SK-N-SH (cell line): ENCODE measurements at regions not wholly inside any gene's neighbourhood (a gene's known extent, or its start where the extent isn't known, plus 50 kb on each side); places are given as distances from the start of the nearest gene placed in this dataset.

ENCODE experiments used
- CTCF ChIA-PET: fragments of 300-600, 350-600 bp; formaldehyde crosslinking; extraction: SDS; loops from one replicate; lab custom pipeline; 2021; lab: Yijun Ruan, JAX
- POLR2A ChIA-PET: fragments of 350-600 bp; sonication (Branson Sonifier 250); formaldehyde crosslinking; extraction: SDS; loops from one replicate; lab custom pipeline; 2020; ENCODE audit warnings: antibody characterized with exemption, inconsistent platforms; lab: Yijun Ruan, JAX
- DNase-seq: peaks from one replicate; pipeline ENCODE4 v3.0.0; 2012
- H2AFZ ChIP-seq: fragments of 200-600 bp; sonication (generic); 2 replicates; pipeline ENCODE4 v1.8.1; 2016; ENCODE audit warnings: antibody characterized with exemption, mild to moderate bottlenecking, low read depth
- H3F3A ChIP-seq: fragments of 200-600 bp; sonication (generic); replicated peaks from 2 replicates; pipeline ENCODE3; 2016; ENCODE audit warnings: antibody characterized with exemption, mild to moderate bottlenecking; ENCODE audit not compliant: insufficient read depth
- H3K27ac ChIP-seq, 2 experiments: fragments of 200-500 bp in 1 of 2; fragments of 200-600 bp in 1 of 2; sonication (Bioruptor generic) in 1 of 2; sonication (generic), shearing (Covaris generic) in 1 of 2; 2 replicates each; pipeline versions ENCODE4 v1.5.1 to v1.6.1; 2014 to 2016; ENCODE audit warnings: low read depth in 2 of 2, inconsistent platforms in 1 of 2, low read length in 1 of 2, mild to moderate bottlenecking in 1 of 2, mixed read lengths in 1 of 2
- H3K27me3 ChIP-seq: fragments of 200-600 bp; sonication (generic), shearing (Covaris generic); 2 replicates; pipeline ENCODE4 v1.6.1; 2016; ENCODE audit warnings: mixed run types; ENCODE audit not compliant: insufficient read depth
- H3K36me3 ChIP-seq, 2 experiments: fragments of 200-500 bp in 1 of 2; fragments of 200-600 bp in 1 of 2; sonication (Bioruptor generic) in 1 of 2; sonication (generic) in 1 of 2; replicated peaks in 1 of 2; 2 replicates each; pipeline versions ENCODE3 to v1.5.1; 2014 to 2016; ENCODE audit warnings: low read length in 1 of 2, mild to moderate bottlenecking in 1 of 2; ENCODE audit not compliant: insufficient read depth in 2 of 2, control insufficient read depth in 1 of 2
- H3K4me1 ChIP-seq, 2 experiments: fragments of 200-500 bp in 1 of 2; fragments of 200-600 bp in 1 of 2; sonication (Bioruptor generic) in 1 of 2; sonication (generic), shearing (Covaris generic) in 1 of 2; 2 replicates each; pipeline versions ENCODE4 v1.5.1 to v1.6.1; 2014 to 2016; ENCODE audit warnings: low read depth in 1 of 2, low read length in 1 of 2, mixed run types in 1 of 2; ENCODE audit not compliant: insufficient read depth in 2 of 2, control insufficient read depth in 1 of 2
- H3K4me2 ChIP-seq: fragments of 200-600 bp; sonication (generic), shearing (Covaris generic); 2 replicates; pipeline ENCODE4 v1.6.1; 2017; ENCODE audit warnings: mixed run types
- H3K4me3 ChIP-seq, 2 experiments: fragments of 200-500 bp in 1 of 2; fragments of 200-600 bp in 1 of 2; sonication (Bioruptor generic) in 1 of 2; sonication (generic), shearing (Covaris generic) in 1 of 2; 2 replicates each; pipeline versions ENCODE4 v1.5.1 to v1.8.1; 2014 to 2016; ENCODE audit warnings: low read depth in 2 of 2, inconsistent platforms in 1 of 2, low read length in 1 of 2, mild to moderate bottlenecking in 1 of 2, mixed read lengths in 1 of 2, moderate library complexity in 1 of 2
- H3K79me2 ChIP-seq: fragments of 200-600 bp; sonication (generic); 2 replicates; pipeline ENCODE4 v1.8.1; 2017; ENCODE audit warnings: mild to moderate bottlenecking; ENCODE audit not compliant: insufficient read depth
- H3K9ac ChIP-seq: fragments of 200-600 bp; sonication (generic); 2 replicates; pipeline ENCODE4 v1.6.1; 2017; ENCODE audit warnings: mixed run types
- H3K9me2 ChIP-seq: fragments of 200-600 bp; sonication (generic); 2 replicates; pipeline ENCODE4 v1.6.1; 2017; ENCODE audit warnings: mixed run types
- H3K9me3 ChIP-seq: fragments of 200-600 bp; sonication (generic); 2 replicates; pipeline ENCODE4 v1.6.1; 2017; ENCODE audit warnings: mixed run types, mild to moderate bottlenecking, moderate library complexity
- H4K20me1 ChIP-seq: fragments of 200-600 bp; sonication (generic); 2 replicates; pipeline ENCODE4 v1.6.1; 2017; ENCODE audit warnings: mild to moderate bottlenecking, mixed run types; ENCODE audit not compliant: insufficient read depth
- ELF1 ChIP-seq: IDR thresholded peaks from 2 replicates; pipeline ENCODE4 v1.4.0; 2012
- FOSL2 ChIP-seq: IDR thresholded peaks from 2 replicates; pipeline ENCODE4 v1.4.0; 2012; ENCODE audit warnings: low read depth, mild to moderate bottlenecking, moderate library complexity, borderline replicate concordance
- FOXJ3 ChIP-seq: sonication (generic); formaldehyde crosslinking; IDR thresholded peaks from 2 replicates; pipeline ENCODE4 v1.5.1; 2020; ENCODE audit warnings: mild to moderate bottlenecking, missing genetic modification reagents
- GABPA ChIP-seq: IDR thresholded peaks from 2 replicates; pipeline ENCODE4 v1.4.0; 2012; ENCODE audit warnings: low read depth, mild to moderate bottlenecking
- GATA2 ChIP-seq: sonication (generic); formaldehyde crosslinking; IDR thresholded peaks from 2 replicates; pipeline ENCODE4 v1.5.0; 2020; ENCODE audit warnings: mild to moderate bottlenecking, missing genetic modification reagents
- RFX5 ChIP-seq: IDR thresholded peaks from 2 replicates; pipeline ENCODE4 v1.6.1; 2012; ENCODE audit warnings: mild to moderate bottlenecking, improper control_type of control experiment, low read length
- TAF1 ChIP-seq: IDR thresholded peaks from 2 replicates; pipeline ENCODE4 v1.6.1; 2012; ENCODE audit warnings: low read depth, mild to moderate bottlenecking, low read length, moderate library complexity, borderline replicate concordance
- TEAD4 ChIP-seq: IDR thresholded peaks from 2 replicates; pipeline ENCODE4 v1.4.0; 2012; ENCODE audit warnings: mild to moderate bottlenecking, borderline replicate concordance; ENCODE audit not compliant: insufficient read depth
- WGBS: methylation state at CpG from one replicate; pipeline ENCODE4 v1.1.6; 2017; ENCODE audit warnings: low lambda C conversion rate; 5-methylcytosine and 5-hydroxymethylcytosine counted together
- TF ChIP-seq, protein P1 (sequence below): fragments of 150-350 bp; IDR thresholded peaks from 2 replicates; pipeline ENCODE4 v1.6.1; 2017; ENCODE audit warnings: antibody characterized with exemption, low read length, low read depth, borderline replicate concordance
- TF ChIP-seq, protein P2 (sequence below): IDR thresholded peaks from 2 replicates; pipeline ENCODE4 v1.4.0; 2012; ENCODE audit warnings: low read depth, borderline replicate concordance
- TF ChIP-seq, protein P3 (sequence below): IDR thresholded peaks from 2 replicates; pipeline ENCODE4 v1.6.1; 2012; ENCODE audit warnings: mild to moderate bottlenecking, low read depth, low read length, moderate library complexity
- TF ChIP-seq, protein P4 (sequence below): IDR thresholded peaks from 2 replicates; pipeline ENCODE4; 2012

DNA sequence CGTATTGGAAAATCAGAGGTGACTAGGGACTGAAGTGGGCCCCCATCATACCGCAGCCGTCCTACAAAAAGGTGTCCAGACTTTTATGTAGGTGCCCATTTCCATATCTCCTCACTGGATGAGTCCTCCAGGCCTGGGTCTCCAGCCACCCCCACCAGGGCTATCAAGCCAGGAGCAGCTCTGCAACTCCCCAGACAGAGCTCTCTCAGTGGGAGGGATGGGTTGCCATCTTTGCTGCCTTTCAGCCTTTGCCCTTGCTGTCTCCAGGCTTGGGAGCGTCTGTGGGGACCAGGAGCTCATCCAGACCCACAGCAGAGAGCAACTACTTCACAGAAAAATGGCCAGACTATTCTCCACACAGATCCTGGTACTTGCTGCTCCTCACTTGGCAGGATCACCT lies 802.7 kb upstream of the IGFBP3 start:
- H4K20me1 ChIP-seq = no peaks in the 10 kb centered on the region
- no peaks in the 10 kb centered on the region for H3K36me3 ChIP-seq
- H3K9ac ChIP-seq = no peak overlapping the region
- no peak for DNase-seq
- ChIA-PET CTCF (interaction anchor here (0.8 to 1.6 kb wide), 3 partner anchors 9 to 64 kb away, joined by 3 to 4 read pairs (median 3); no protein-coding TSS in a partner anchor), POLR2A (no interaction called here)
- no peaks in the 10 kb centered on the region for H3F3A ChIP-seq
- no peaks in the 10 kb centered on the region for H3K9me2 ChIP-seq
- no peak overlapping the region for H3K27ac ChIP-seq
- WGBS = 59% methylated on average over 4 of the region's 4 CpGs
- no peak overlapping the region for H2AFZ ChIP-seq
- H3K79me2 ChIP-seq = no peaks in the 10 kb centered on the region
- no peak overlapping the region for H3K4me2 ChIP-seq
- H3K4me3 ChIP-seq = no peak overlapping the region
- TF ChIP-seq ELF1 (no peak), FOSL2 (no peak), GABPA (no peak), TEAD4 (no peak)
- TF ChIP-seq, protein P1, sequence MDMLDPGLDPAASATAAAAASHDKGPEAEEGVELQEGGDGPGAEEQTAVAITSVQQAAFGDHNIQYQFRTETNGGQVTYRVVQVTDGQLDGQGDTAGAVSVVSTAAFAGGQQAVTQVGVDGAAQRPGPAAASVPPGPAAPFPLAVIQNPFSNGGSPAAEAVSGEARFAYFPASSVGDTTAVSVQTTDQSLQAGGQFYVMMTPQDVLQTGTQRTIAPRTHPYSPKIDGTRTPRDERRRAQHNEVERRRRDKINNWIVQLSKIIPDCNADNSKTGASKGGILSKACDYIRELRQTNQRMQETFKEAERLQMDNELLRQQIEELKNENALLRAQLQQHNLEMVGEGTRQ = no peak
- TF ChIP-seq, protein P2, sequence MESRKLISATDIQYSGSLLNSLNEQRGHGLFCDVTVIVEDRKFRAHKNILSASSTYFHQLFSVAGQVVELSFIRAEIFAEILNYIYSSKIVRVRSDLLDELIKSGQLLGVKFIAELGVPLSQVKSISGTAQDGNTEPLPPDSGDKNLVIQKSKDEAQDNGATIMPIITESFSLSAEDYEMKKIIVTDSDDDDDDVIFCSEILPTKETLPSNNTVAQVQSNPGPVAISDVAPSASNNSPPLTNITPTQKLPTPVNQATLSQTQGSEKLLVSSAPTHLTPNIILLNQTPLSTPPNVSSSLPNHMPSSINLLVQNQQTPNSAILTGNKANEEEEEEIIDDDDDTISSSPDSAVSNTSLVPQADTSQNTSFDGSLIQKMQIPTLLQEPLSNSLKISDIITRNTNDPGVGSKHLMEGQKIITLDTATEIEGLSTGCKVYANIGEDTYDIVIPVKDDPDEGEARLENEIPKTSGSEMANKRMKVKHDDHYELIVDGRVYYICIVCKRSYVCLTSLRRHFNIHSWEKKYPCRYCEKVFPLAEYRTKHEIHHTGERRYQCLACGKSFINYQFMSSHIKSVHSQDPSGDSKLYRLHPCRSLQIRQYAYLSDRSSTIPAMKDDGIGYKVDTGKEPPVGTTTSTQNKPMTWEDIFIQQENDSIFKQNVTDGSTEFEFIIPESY = no peak
- TF ChIP-seq, protein P3, sequence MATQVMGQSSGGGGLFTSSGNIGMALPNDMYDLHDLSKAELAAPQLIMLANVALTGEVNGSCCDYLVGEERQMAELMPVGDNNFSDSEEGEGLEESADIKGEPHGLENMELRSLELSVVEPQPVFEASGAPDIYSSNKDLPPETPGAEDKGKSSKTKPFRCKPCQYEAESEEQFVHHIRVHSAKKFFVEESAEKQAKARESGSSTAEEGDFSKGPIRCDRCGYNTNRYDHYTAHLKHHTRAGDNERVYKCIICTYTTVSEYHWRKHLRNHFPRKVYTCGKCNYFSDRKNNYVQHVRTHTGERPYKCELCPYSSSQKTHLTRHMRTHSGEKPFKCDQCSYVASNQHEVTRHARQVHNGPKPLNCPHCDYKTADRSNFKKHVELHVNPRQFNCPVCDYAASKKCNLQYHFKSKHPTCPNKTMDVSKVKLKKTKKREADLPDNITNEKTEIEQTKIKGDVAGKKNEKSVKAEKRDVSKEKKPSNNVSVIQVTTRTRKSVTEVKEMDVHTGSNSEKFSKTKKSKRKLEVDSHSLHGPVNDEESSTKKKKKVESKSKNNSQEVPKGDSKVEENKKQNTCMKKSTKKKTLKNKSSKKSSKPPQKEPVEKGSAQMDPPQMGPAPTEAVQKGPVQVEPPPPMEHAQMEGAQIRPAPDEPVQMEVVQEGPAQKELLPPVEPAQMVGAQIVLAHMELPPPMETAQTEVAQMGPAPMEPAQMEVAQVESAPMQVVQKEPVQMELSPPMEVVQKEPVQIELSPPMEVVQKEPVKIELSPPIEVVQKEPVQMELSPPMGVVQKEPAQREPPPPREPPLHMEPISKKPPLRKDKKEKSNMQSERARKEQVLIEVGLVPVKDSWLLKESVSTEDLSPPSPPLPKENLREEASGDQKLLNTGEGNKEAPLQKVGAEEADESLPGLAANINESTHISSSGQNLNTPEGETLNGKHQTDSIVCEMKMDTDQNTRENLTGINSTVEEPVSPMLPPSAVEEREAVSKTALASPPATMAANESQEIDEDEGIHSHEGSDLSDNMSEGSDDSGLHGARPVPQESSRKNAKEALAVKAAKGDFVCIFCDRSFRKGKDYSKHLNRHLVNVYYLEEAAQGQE = no peak
- H3K9me3 ChIP-seq = no peaks in the 10 kb centered on the region
- H3K4me1 ChIP-seq = no peaks in the 10 kb centered on the region
- no peaks in the 10 kb centered on the region for H3K27me3 ChIP-seq

DNA sequence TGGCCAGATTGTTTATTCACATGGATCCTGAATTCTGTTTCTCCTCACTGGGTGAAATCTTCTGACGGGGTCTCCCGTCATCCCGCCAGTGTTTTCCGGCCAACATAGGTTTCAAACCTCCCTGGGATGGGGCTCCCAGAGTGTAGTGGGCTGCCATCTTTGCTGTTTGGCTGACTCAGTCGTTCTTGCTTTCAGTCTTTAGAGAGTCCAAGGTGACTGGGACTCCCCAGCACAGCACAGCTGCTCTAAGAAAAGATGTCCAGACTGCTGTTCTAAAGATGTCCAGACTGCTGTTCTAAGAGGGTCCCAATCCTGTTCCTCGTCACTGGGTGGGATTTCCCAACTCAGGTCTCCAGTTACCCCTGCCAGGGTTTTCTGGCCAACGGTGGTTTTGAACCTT lies 801.9 kb upstream of the IGFBP3 start:
- Histone ChIP-seq H3K9me2 (no peaks in the 10 kb centered on the region), H3K27me3 (no peaks in the 10 kb centered on the region), H3K9me3 (no peaks in the 10 kb centered on the region), H4K20me1 (no peaks in the 10 kb centered on the region), H3K79me2 (no peaks in the 10 kb centered on the region), H3K27ac (no peak overlapping the region), H3K4me2 (no peak overlapping the region), H3K4me1 (no peaks in the 10 kb centered on the region; a peak in 1 of 4 replicates), H2AFZ (no peak overlapping the region), H3K9ac (no peak overlapping the region), H3K36me3 (no peaks in the 10 kb centered on the region), H3F3A (no peaks in the 10 kb centered on the region), H3K4me3 (no peak overlapping the region)
- 75% methylated on average over 5 of the region's 7 CpGs for WGBS
- ChIA-PET POLR2A (no interaction called here), CTCF (interaction anchor here (0.8 to 1.6 kb wide), 3 partner anchors 9 to 65 kb away, joined by 3 to 4 read pairs (median 3); no protein-coding TSS in a partner anchor)
- DNase-seq = no peak
- TF ChIP-seq TAF1 = no peak
- TF ChIP-seq, protein P2 = no peak
- TF ChIP-seq FOXJ3 = no peak
- TF ChIP-seq RFX5 = no peak
- TF ChIP-seq, protein P4, sequence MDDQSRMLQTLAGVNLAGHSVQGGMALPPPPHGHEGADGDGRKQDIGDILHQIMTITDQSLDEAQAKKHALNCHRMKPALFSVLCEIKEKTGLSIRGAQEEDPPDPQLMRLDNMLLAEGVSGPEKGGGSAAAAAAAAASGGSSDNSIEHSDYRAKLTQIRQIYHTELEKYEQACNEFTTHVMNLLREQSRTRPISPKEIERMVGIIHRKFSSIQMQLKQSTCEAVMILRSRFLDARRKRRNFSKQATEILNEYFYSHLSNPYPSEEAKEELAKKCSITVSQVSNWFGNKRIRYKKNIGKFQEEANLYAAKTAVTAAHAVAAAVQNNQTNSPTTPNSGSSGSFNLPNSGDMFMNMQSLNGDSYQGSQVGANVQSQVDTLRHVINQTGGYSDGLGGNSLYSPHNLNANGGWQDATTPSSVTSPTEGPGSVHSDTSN = no peak
- TF ChIP-seq, protein P3 = no peak
- no peak for TF ChIP-seq FOSL2
- TF ChIP-seq GATA2 (CRISPR knock-in tag) = no peak
